K562 (cell line): ENCODE measurements at regions not wholly inside any gene's neighbourhood (a gene's known extent, or its start where the extent isn't known, plus 50 kb on each side); places are given as distances from the start of the nearest gene placed in this dataset.

ENCODE experiments used
- ATAC-seq: fragments of 200-7000 bp; cut with Tn5 transposase; 3 replicates; pipeline ENCODE4 v1.9.1; 2020; ENCODE audit warnings: moderate library complexity
- BruUV-seq: library from RNA; stranded (reverse); fragments of 400-500 nt; replicated peaks from 2 replicates; lab custom pipeline; 2021; lab: Mats Ljungman, UMichigan
- CTCF ChIA-PET: fragments of 300-600 bp; formaldehyde crosslinking; extraction: SDS; loops from one replicate; lab custom pipeline; 2021; ENCODE audit warnings: low intra/inter-chr PET ratio; lab: Yijun Ruan, JAX
- POLR2A ChIA-PET: fragments of 300-600, 350-650 bp; sonication (Branson Sonifier 250); formaldehyde crosslinking; extraction: SDS; loops from one replicate; lab custom pipeline; 2021; ENCODE audit warnings: antibody characterized with exemption, inconsistent platforms; lab: Yijun Ruan, JAX
- DNase-seq, 4 experiments: peaks; one replicate each; pipeline versions ENCODE4 v3.0.0 to v3.0.0-alpha.2; 2011 to 2018; ENCODE audit warnings: low spot score in 3 of 4, mixed read lengths in 3 of 4; ENCODE audit errors: extremely low read depth in 1 of 4
- FAIRE-seq: peaks from 2 replicates; lab custom pipeline; 2011; peaks lifted over from hg19 to GRCh38; lab: Jason Lieb, UNC
- H2AFZ ChIP-seq: 2 replicates; pipeline ENCODE4 v1.6.0; 2011; ENCODE audit warnings: low read depth, low read length, control low read depth, inconsistent platforms
- H3K27ac ChIP-seq: fragments of 200-600 bp; 3 replicates; pipeline ENCODE4 v1.8.0; 2011; ENCODE audit warnings: low read depth, mild to moderate bottlenecking, control low read depth, inconsistent platforms, low read length, moderate library complexity, mixed read lengths; ENCODE audit errors: extremely low read depth
- H3K27me3 ChIP-seq, 2 experiments: fragments of 300-600 bp in 1 of 2; 2 replicates in 1 of 2; 3 replicates in 1 of 2; pipeline versions ENCODE4 v1.6.0 to v1.8.0; 2011; ENCODE audit warnings: inconsistent platforms in 2 of 2, low read length in 2 of 2, mild to moderate bottlenecking in 1 of 2, mixed read lengths in 1 of 2, moderate library complexity in 1 of 2; ENCODE audit not compliant: control insufficient read depth in 2 of 2, insufficient read depth in 2 of 2
- H3K36me3 ChIP-seq: fragments of 300-600 bp; 3 replicates; pipeline ENCODE4 v1.8.0; 2011; ENCODE audit warnings: mild to moderate bottlenecking, low read length, inconsistent platforms; ENCODE audit not compliant: control insufficient read depth, insufficient read depth
- H3K4me1 ChIP-seq, 2 experiments: fragments of 200-600 bp in 1 of 2; replicated peaks in 1 of 2; 2 replicates in 1 of 2; 3 replicates in 1 of 2; pipeline versions ENCODE4 v1.5.1 to v1.8.0; 2011; ENCODE audit warnings: inconsistent platforms in 2 of 2, low read length in 2 of 2, mild to moderate bottlenecking in 1 of 2, mixed read lengths in 1 of 2, moderate library complexity in 1 of 2; ENCODE audit not compliant: control insufficient read depth in 2 of 2, insufficient read depth in 2 of 2
- H3K4me2 ChIP-seq: 2 replicates; pipeline ENCODE4 v1.6.1; 2011; ENCODE audit warnings: low read length, control low read depth, inconsistent platforms, mixed read lengths; ENCODE audit not compliant: insufficient read depth
- H3K4me3 ChIP-seq: fragments of 200-600 bp; sonication (generic), shearing (Covaris generic); 2 replicates; pipeline ENCODE4 v1.5.1; 2016; ENCODE audit warnings: control low read depth, inconsistent platforms
- H3K79me2 ChIP-seq: fragments of 200-600 bp; 3 replicates; pipeline ENCODE4 v1.8.0; 2011; ENCODE audit warnings: low read length, inconsistent platforms; ENCODE audit not compliant: control insufficient read depth, insufficient read depth
- H3K9ac ChIP-seq, 2 experiments: 2 replicates each; pipeline versions ENCODE4 v1.6.0 to v1.6.1; 2011; ENCODE audit warnings: low read depth in 2 of 2, low read length in 2 of 2, control low read depth in 1 of 2, inconsistent platforms in 1 of 2, mild to moderate bottlenecking in 1 of 2, mixed read lengths in 1 of 2; ENCODE audit not compliant: insufficient read depth in 1 of 2
- H3K9me1 ChIP-seq: one replicate; pipeline ENCODE4 v1.6.0; 2011; ENCODE audit warnings: inconsistent platforms, mild to moderate bottlenecking, low read length, moderate library complexity; ENCODE audit not compliant: control insufficient read depth, insufficient read depth
- H3K9me3 ChIP-seq: replicated peaks from 2 replicates; pipeline ENCODE4 v1.5.1; 2011; ENCODE audit warnings: low read depth, low read length, inconsistent platforms; ENCODE audit not compliant: control insufficient read depth, insufficient read depth
- H4K20me1 ChIP-seq: replicated peaks from 2 replicates; pipeline ENCODE4 v1.6.1; 2011; ENCODE audit warnings: low read length, inconsistent platforms, mixed read lengths; ENCODE audit not compliant: control insufficient read depth, insufficient read depth
- CEBPG ChIP-seq, 3 experiments: fragments of 200-800 bp in 1 of 3; sonication (Bioruptor generic) in 1 of 3; sonication (generic) in 1 of 3; formaldehyde crosslinking in 1 of 3; IDR thresholded peaks in 2 of 3; conservative IDR thresholded peaks in 1 of 3; 2 replicates each; pipeline versions ENCODE4 v1.6.1 to v1.8.0; 2016 to 2022; ENCODE audit warnings: missing compliant biosample characterization in 2 of 3, missing genetic modification characterization in 2 of 3, mild to moderate bottlenecking in 1 of 3, missing genetic modification reagents in 1 of 3
- CSDE1 ChIP-seq, 2 experiments: fragments of 450-650 bp; IDR thresholded peaks; 2 replicates each; pipeline ENCODE4 v1.6.1; 2016; ENCODE audit warnings: mild to moderate bottlenecking in 1 of 2
- GTF2F1 ChIP-seq: IDR thresholded peaks from 2 replicates; pipeline ENCODE4 v1.6.1; 2011; ENCODE audit warnings: low read depth, low read length, improper control_type of control experiment
- HMGXB4 ChIP-seq: sonication (generic); formaldehyde crosslinking; IDR thresholded peaks from 2 replicates; pipeline ENCODE4 v1.8.1; 2023; ENCODE audit warnings: mild to moderate bottlenecking, missing genetic modification reagents
- PHB ChIP-seq: fragments of 250-450 bp; sonication (Bioruptor Pico); IDR thresholded peaks from 2 replicates; pipeline ENCODE4 v1.5.0; 2021
- PML ChIP-seq: IDR thresholded peaks from 2 replicates; pipeline ENCODE4 v1.6.1; 2012; ENCODE audit warnings: low read length, inconsistent platforms
- PRDM10 ChIP-seq: fragments of 450-650 bp; IDR thresholded peaks from 2 replicates; pipeline ENCODE4 v1.6.1; 2018; ENCODE audit not compliant: partially characterized antibody
- PTRF ChIP-seq: fragments of 450-650 bp; IDR thresholded peaks from 2 replicates; pipeline ENCODE4 v1.6.1; 2016; ENCODE audit warnings: mild to moderate bottlenecking, missing genetic modification characterization, missing compliant biosample characterization
- STAT5A ChIP-seq: IDR thresholded peaks from 2 replicates; pipeline ENCODE4 v1.6.1; 2012; ENCODE audit warnings: low read length, inconsistent platforms, borderline replicate concordance
- TAF9B ChIP-seq: fragments of 450-650 bp; IDR thresholded peaks from 2 replicates; pipeline ENCODE4 v1.6.1; 2018; ENCODE audit warnings: mild to moderate bottlenecking; ENCODE audit not compliant: partially characterized antibody
- TCFL5 ChIP-seq: fragments of 250-450 bp; sonication (Bioruptor Pico); conservative IDR thresholded peaks from 2 replicates; pipeline ENCODE4 v1.6.1; 2021; ENCODE audit warnings: mild to moderate bottlenecking, moderate library complexity, matching md5 sums
- USF2 ChIP-seq: sonication (generic); formaldehyde crosslinking; IDR thresholded peaks from 2 replicates; pipeline ENCODE4 v1.5.0; 2020; ENCODE audit warnings: missing genetic modification reagents
- ZNF830 ChIP-seq: fragments of 250-450 bp; sonication (Bioruptor Pico); IDR thresholded peaks from 2 replicates; pipeline ENCODE4 v1.5.0; 2021; ENCODE audit warnings: mild to moderate bottlenecking
- WGBS: fragments of 100-300 bp; shearing (Covaris generic); methylation state at CpG from one replicate; pipeline ENCODE4 v1.1.6; 2016; ENCODE audit warnings: low coverage, mixed read lengths; ENCODE audit not compliant: insufficient coverage; ENCODE audit errors: missing lambda C conversion rate; 5-methylcytosine and 5-hydroxymethylcytosine counted together
- in situ Hi-C: fragments of 300-500 bp; cut with MboI; formaldehyde crosslinking; loops from 4 replicates; pipeline ENCODE4 v1.15.0; 2018; ENCODE audit warnings: inconsistent platforms, mixed read lengths
- intact Hi-C: fragments of 100-400 bp; cut with micrococcal nuclease; formaldehyde crosslinking; loops from 2 replicates; pipeline ENCODE4 v1.14.2; 2022

GRCh38 chr5:67432606-67433005, 236.0 kb upstream of the CD180 start:
- H3K36me3 ChIP-seq = no peaks in the 10 kb centered on the region
- H3K4me3 ChIP-seq = no peak overlapping the region
- H3K4me2 ChIP-seq = no peak overlapping the region
- BruUV-seq = no TSS peak
- ChIA-PET CTCF (no interaction called here), POLR2A (no interaction called here)
- WGBS = 1% methylated on average over 3 of the region's 3 CpGs
- TF ChIP-seq HMGXB4 (CRISPR knock-in tag) = no peak
- TF ChIP-seq PHB = no peak
- no peak for TF ChIP-seq PRDM10
- no peak for TF ChIP-seq ZNF830 (CRISPR knock-in tag)
- TF ChIP-seq TAF9B = no peak
- TF ChIP-seq GTF2F1 = no peak
- no peak for TF ChIP-seq PTRF (tag)
- TF ChIP-seq CSDE1 (IDR thresholded peaks at IDR 0.05) = no peak
- no peak for TF ChIP-seq STAT5A
- no peak for TF ChIP-seq CEBPG (CRISPR knock-in tag; IDR thresholded peaks at IDR 0.05)
- TF ChIP-seq CEBPG (tag; conservative IDR thresholded peaks at IDR 0.05 in 1 of 2, IDR thresholded peaks at IDR 0.05 in 1 of 2) = no peak
- TF ChIP-seq PML = no peak
- no peak for TF ChIP-seq USF2 (CRISPR knock-in tag)
- no peak for TF ChIP-seq TCFL5 (CRISPR knock-in tag)
- no peak overlapping the region for H3K9ac ChIP-seq
- no peaks in the 10 kb centered on the region for H3K27me3 ChIP-seq
- H4K20me1 ChIP-seq = no peaks in the 10 kb centered on the region
- no peak for FAIRE-seq
- no peak overlapping the region for H2AFZ ChIP-seq
- no peaks in the 10 kb centered on the region for H3K79me2 ChIP-seq
- DNase-seq = no peak
- intact Hi-C loops (no loop called here), in situ Hi-C loops (no loop called here)
- no peaks in the 10 kb centered on the region for H3K9me1 ChIP-seq
- H3K4me1 ChIP-seq = no peaks in the 10 kb centered on the region
- H3K9me3 ChIP-seq = no peaks in the 10 kb centered on the region
- H3K27ac ChIP-seq = no peak overlapping the region
- ATAC-seq = no peak
